A673 (cell line): ENCODE measurements at regions not wholly inside any gene's neighbourhood (a gene's known extent, or its start where the extent isn't known, plus 50 kb on each side); places are given as distances from the start of the nearest gene placed in this dataset.

ENCODE experiments used
- CTCF ChIP-seq: fragments of 300-800, 200-600 bp; sonication (generic); conservative IDR thresholded peaks from 2 replicates; pipeline ENCODE4 v1.5.1; 2017; ENCODE audit warnings: low read depth, mild to moderate bottlenecking, antibody characterized with exemption, low read length, moderate library complexity, mixed read lengths
- EZH2 ChIP-seq: fragments of 200-600 bp; sonication (generic); IDR thresholded peaks from 2 replicates; pipeline ENCODE4 v1.6.1; 2017; ENCODE audit warnings: borderline replicate concordance, low read depth, mild to moderate bottlenecking, mixed read lengths, antibody characterized with exemption, low read length; ENCODE audit not compliant: poor library complexity, severe bottlenecking

- TF ChIP-seq CTCF, result no peak
- no peak for TF ChIP-seq EZH2
Observed at GRCh38 chr9:107944387-107944786, 454.8 kb upstream of the KLF4 start.
